Prostate gland (tissue), 2 donors: ENCODE measurements at regions not wholly inside any gene's neighbourhood (a gene's known extent, or its start where the extent isn't known, plus 50 kb on each side); places are given as distances from the start of the nearest gene placed in this dataset.

ENCODE experiments used
- POLR2A ChIP-seq: fragments of 450-650 bp; IDR thresholded peaks from one replicate; pipeline ENCODE4 v1.6.1; 2016; ENCODE audit warnings: antibody characterized with exemption, mild to moderate bottlenecking
- POLR2AphosphoS5 ChIP-seq: sonication (generic); formaldehyde crosslinking; IDR thresholded peaks from one replicate; pipeline ENCODE4 v1.6.1; 2017; ENCODE audit warnings: antibody characterized with exemption
- TF ChIP-seq, protein P1 (sequence below), 4 experiments: fragments of 200-600 bp in 2 of 4; fragments of 450-650 bp in 2 of 4; sonication (generic) in 2 of 4; IDR thresholded peaks; 1 replicate in 3 of 4; 2 replicates in 1 of 4; pipeline ENCODE4 v1.5.1; 2016 to 2019; ENCODE audit warnings: antibody characterized with exemption in 4 of 4, mild to moderate bottlenecking in 2 of 4, moderate library complexity in 2 of 4

GRCh38 chr20:59525500-59526241, 78.7 kb upstream of the PHACTR3 start:
- TF ChIP-seq, protein P1, sequence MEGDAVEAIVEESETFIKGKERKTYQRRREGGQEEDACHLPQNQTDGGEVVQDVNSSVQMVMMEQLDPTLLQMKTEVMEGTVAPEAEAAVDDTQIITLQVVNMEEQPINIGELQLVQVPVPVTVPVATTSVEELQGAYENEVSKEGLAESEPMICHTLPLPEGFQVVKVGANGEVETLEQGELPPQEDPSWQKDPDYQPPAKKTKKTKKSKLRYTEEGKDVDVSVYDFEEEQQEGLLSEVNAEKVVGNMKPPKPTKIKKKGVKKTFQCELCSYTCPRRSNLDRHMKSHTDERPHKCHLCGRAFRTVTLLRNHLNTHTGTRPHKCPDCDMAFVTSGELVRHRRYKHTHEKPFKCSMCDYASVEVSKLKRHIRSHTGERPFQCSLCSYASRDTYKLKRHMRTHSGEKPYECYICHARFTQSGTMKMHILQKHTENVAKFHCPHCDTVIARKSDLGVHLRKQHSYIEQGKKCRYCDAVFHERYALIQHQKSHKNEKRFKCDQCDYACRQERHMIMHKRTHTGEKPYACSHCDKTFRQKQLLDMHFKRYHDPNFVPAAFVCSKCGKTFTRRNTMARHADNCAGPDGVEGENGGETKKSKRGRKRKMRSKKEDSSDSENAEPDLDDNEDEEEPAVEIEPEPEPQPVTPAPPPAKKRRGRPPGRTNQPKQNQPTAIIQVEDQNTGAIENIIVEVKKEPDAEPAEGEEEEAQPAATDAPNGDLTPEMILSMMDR (IDR thresholded peaks at IDR 0.05) = peak; percentile 44 to 65 (median 56)
- no peak for TF ChIP-seq POLR2AphosphoS5
- TF ChIP-seq POLR2A = no peak
